ENCODE measurements at regions not wholly inside any gene's neighbourhood (a gene's known extent, or its start where the extent isn't known, plus 50 kb on each side); places are given as distances from the start of the nearest gene placed in this dataset.

GRCh38 chr1:219664310-219665029, 51.6 kb upstream of the ZC3H11B start:
- in situ Hi-C loops (cut with HindIII; ENCODE audit: low pct_ligation_motif_present, low sequenced_read_pairs) = no loop called here

More at GRCh38 chr1:219664310-219665029, 51.6 kb upstream of the ZC3H11B start:
- no peak for TF ChIP-seq CTCF (IDR thresholded peaks at IDR 0.05; ENCODE audit: low read depth, low read length, missing control alignments)
- H3K4me3 ChIP-seq (ENCODE audit: low read depth, low read length) = no peak overlapping the region
- H3K27ac ChIP-seq = no peak overlapping the region
- no peaks in the 10 kb centered on the region for H3K27me3 ChIP-seq (replicated peaks)
- no peak for DNase-seq
- H3K36me3 ChIP-seq (replicated peaks) = no peaks in the 10 kb centered on the region

Measured in brain microvascular endothelial cell (primary cell).